ENCODE measurements at regions not wholly inside any gene's neighbourhood (a gene's known extent, or its start where the extent isn't known, plus 50 kb on each side); places are given as distances from the start of the nearest gene placed in this dataset.

- Histone ChIP-seq H3K9me3 (ENCODE audit: low read depth) (no peaks in the 10 kb centered on the region), H3K27me3 (replicated peaks; ENCODE audit: insufficient read depth) (no peaks in the 10 kb centered on the region), H2AFZ (peak overlapping the region; percentile 39; the same call in 1 of the 2 replicates), H3K4me2 (ENCODE audit: unreplicated experiment) (peak overlapping the region; percentile 87), H3K79me2 (ENCODE audit: insufficient read depth) (no peaks in the 10 kb centered on the region), H4K20me1 (ENCODE audit: insufficient read depth) (no peaks in the 10 kb centered on the region), H3F3A (ENCODE audit: insufficient read depth) (peaks cover 26% of the 10 kb centered on the region), H3K4me1 (ENCODE audit: insufficient read depth) (peaks cover 40% of the 10 kb centered on the region), H3K9ac (peak overlapping the region; percentile 51), H3K4me3 (peak overlapping the region; percentile 62), H3K36me3 (ENCODE audit: low read depth) (no peaks in the 10 kb centered on the region), H3K9me2 (ENCODE audit: insufficient read depth) (no peaks in the 10 kb centered on the region), H3K27ac (peak overlapping the region; percentile 83)
- no peak for TF ChIP-seq EZH2phosphoT487 (IDR thresholded peaks at IDR 0.05; ENCODE audit: insufficient read depth, low read depth)
- no peak for TF ChIP-seq EZH2 (IDR thresholded peaks at IDR 0.05; ENCODE audit: insufficient read depth, poor library complexity, severe bottlenecking)
- peak; percentile 65 for DNase-seq
- in situ Hi-C loops (cut with MboI) = no loop called here
- 12 to 13% methylated on average over 1 of the region's 1 CpG for WGBS, 2 experiments (ENCODE audit: low coverage in 1 of 2, low lambda C conversion rate in 2 of 2, missing lambda C conversion rate in 2 of 2)
Observed at GRCh38 chr21:16116798-16117197, 387.0 kb downstream of the USP25 start.

- Histone ChIP-seq H3K4me2 (ENCODE audit: unreplicated experiment) (peak overlapping the region; percentile 87), H3K27me3 (replicated peaks; ENCODE audit: insufficient read depth) (no peaks in the 10 kb centered on the region), H3K36me3 (ENCODE audit: low read depth) (no peaks in the 10 kb centered on the region), H3K27ac (peak overlapping the region; percentile 83), H3K4me3 (peak overlapping the region; percentile 62), H3K79me2 (ENCODE audit: insufficient read depth) (no peaks in the 10 kb centered on the region), H3K9me2 (ENCODE audit: insufficient read depth) (no peaks in the 10 kb centered on the region), H4K20me1 (ENCODE audit: insufficient read depth) (no peaks in the 10 kb centered on the region), H3F3A (ENCODE audit: insufficient read depth) (peaks cover 26% of the 10 kb centered on the region), H3K4me1 (ENCODE audit: insufficient read depth) (peaks cover 40% of the 10 kb centered on the region), H2AFZ (peak overlapping the region; percentile 39), H3K9me3 (ENCODE audit: low read depth) (no peaks in the 10 kb centered on the region), H3K9ac (peak overlapping the region; percentile 51)
- TF ChIP-seq EZH2 (IDR thresholded peaks at IDR 0.05; ENCODE audit: insufficient read depth, poor library complexity, severe bottlenecking) (no peak), EZH2phosphoT487 (IDR thresholded peaks at IDR 0.05; ENCODE audit: insufficient read depth, low read depth) (no peak)
- in situ Hi-C loops (cut with MboI) = no loop called here
- 4 to 6% methylated on average over 4 of the region's 4 CpGs for WGBS, 2 experiments (ENCODE audit: low coverage in 1 of 2, low lambda C conversion rate in 2 of 2, missing lambda C conversion rate in 2 of 2)
- peak; percentile 56 for DNase-seq
Observed at GRCh38 chr21:16117331-16117730, 387.5 kb downstream of the USP25 start.

- Histone ChIP-seq H4K20me1 (ENCODE audit: insufficient read depth) (no peaks in the 10 kb centered on the region), H3F3A (ENCODE audit: insufficient read depth) (peaks cover 26% of the 10 kb centered on the region), H3K27me3 (replicated peaks; ENCODE audit: insufficient read depth) (no peaks in the 10 kb centered on the region), H2AFZ (peak overlapping the region; percentile 39), H3K4me2 (ENCODE audit: unreplicated experiment) (peak overlapping the region; percentile 87), H3K9me3 (ENCODE audit: low read depth) (no peaks in the 10 kb centered on the region), H3K27ac (peak overlapping the region; percentile 83), H3K9me2 (ENCODE audit: insufficient read depth) (no peaks in the 10 kb centered on the region), H3K4me3 (peak overlapping the region; percentile 62), H3K36me3 (ENCODE audit: low read depth) (no peaks in the 10 kb centered on the region), H3K9ac (peak overlapping the region; percentile 51), H3K79me2 (ENCODE audit: insufficient read depth) (no peaks in the 10 kb centered on the region), H3K4me1 (ENCODE audit: insufficient read depth) (peaks cover 40% of the 10 kb centered on the region)
- DNase-seq = peak; percentile 89
- in situ Hi-C loops (cut with MboI) = no loop called here
- TF ChIP-seq EZH2 (IDR thresholded peaks at IDR 0.05; ENCODE audit: insufficient read depth, poor library complexity, severe bottlenecking) (no peak), EZH2phosphoT487 (IDR thresholded peaks at IDR 0.05; ENCODE audit: insufficient read depth, low read depth) (0 out of 2 replicates have a peak, but pooled peaks have one; percentile 48)
- 1 to 2% methylated on average over 8 of the region's 8 CpGs for WGBS, 2 experiments (ENCODE audit: low coverage in 1 of 2, low lambda C conversion rate in 2 of 2, missing lambda C conversion rate in 2 of 2)
Observed at GRCh38 chr21:16117851-16118590, 388.2 kb downstream of the USP25 start.

GRCh38 chr21:16124378-16125138, 394.8 kb downstream of the USP25 start:
- peak overlapping the region; percentile 60 for H3K9ac ChIP-seq
- peak overlapping the region; percentile 90 for H3K4me2 ChIP-seq (ENCODE audit: unreplicated experiment)

More at GRCh38 chr21:16124378-16125138, 394.8 kb downstream of the USP25 start:
- Histone ChIP-seq H3K79me2 (ENCODE audit: insufficient read depth) (no peaks in the 10 kb centered on the region; the same call in none of the 2 replicates), H3F3A (ENCODE audit: insufficient read depth) (peaks cover 20% of the 10 kb centered on the region), H3K36me3 (ENCODE audit: low read depth) (no peaks in the 10 kb centered on the region), H2AFZ (peak overlapping the region; percentile 47), H3K27ac (peak overlapping the region; percentile 83), H3K4me1 (ENCODE audit: insufficient read depth) (peaks cover 31% of the 10 kb centered on the region), H3K27me3 (replicated peaks; ENCODE audit: insufficient read depth) (no peaks in the 10 kb centered on the region), H4K20me1 (ENCODE audit: insufficient read depth) (no peaks in the 10 kb centered on the region), H3K9me3 (ENCODE audit: low read depth) (no peaks in the 10 kb centered on the region), H3K4me3 (peak overlapping the region; percentile 65), H3K9me2 (ENCODE audit: insufficient read depth) (no peaks in the 10 kb centered on the region)
- peak; percentile 90 for DNase-seq
- TF ChIP-seq EZH2phosphoT487 (IDR thresholded peaks at IDR 0.05; ENCODE audit: insufficient read depth, low read depth) = peak; percentile 92
- TF ChIP-seq EZH2 (IDR thresholded peaks at IDR 0.05; ENCODE audit: insufficient read depth, poor library complexity, severe bottlenecking) = no peak
- in situ Hi-C loops (cut with MboI) = no loop called here
- WGBS, 2 experiments (ENCODE audit: low coverage in 1 of 2, low lambda C conversion rate in 2 of 2, missing lambda C conversion rate in 2 of 2) = 4% methylated on average over 5 of the region's 5 CpGs

All from GM23248 (cell line).